ENCODE measurements at regions not wholly inside any gene's neighbourhood (a gene's known extent, or its start where the extent isn't known, plus 50 kb on each side); places are given as distances from the start of the nearest gene placed in this dataset.
"Not testable (repeated sequence)": the region's sequence is repeated elsewhere in the genome, so short reads cannot be mapped to it uniquely, and the experiment has no call there.

- no peaks in the 10 kb centered on the region for H3K9me3 Mint-ChIP-seq
- no peak overlapping the region for H3K27ac Mint-ChIP-seq
- peaks cover 3% of the 10 kb centered on the region for H3K27me3 Mint-ChIP-seq
- H3K4me1 Mint-ChIP-seq = peaks cover 2% of the 10 kb centered on the region
- peak; percentile 52 for DNase-seq
- ChIA-PET CTCF (no interaction called here), POLR2A (no interaction called here)
- no peaks in the 10 kb centered on the region for H3K36me3 Mint-ChIP-seq (ENCODE audit: low read depth)
- H3K4me3 Mint-ChIP-seq = no peak overlapping the region
Observed at GRCh38 chrX:155819966-155820491, 61.1 kb upstream of the VAMP7 start.

GRCh38 chrX:155819525-155819924, 61.6 kb upstream of the VAMP7 start:
- H3K4me1 Mint-ChIP-seq = peaks cover 2% of the 10 kb centered on the region
- POLR2A ChIA-PET = no interaction called here
- peaks cover 3% of the 10 kb centered on the region for H3K27me3 Mint-ChIP-seq
- H3K4me3 Mint-ChIP-seq = no peak overlapping the region
- no peaks in the 10 kb centered on the region for H3K36me3 Mint-ChIP-seq (ENCODE audit: low read depth)
- DNase-seq = no peak
- CTCF ChIA-PET = no interaction called here
- H3K9me3 Mint-ChIP-seq = no peaks in the 10 kb centered on the region
- H3K27ac Mint-ChIP-seq = no peak overlapping the region

GRCh38 chrX:155814391-155814790, 66.8 kb upstream of the VAMP7 start:
- POLR2A ChIA-PET, H3K4me1 Mint-ChIP-seq: not testable (repeated sequence)

GRCh38 chrX:155779831-155780230, 101.3 kb upstream of the VAMP7 start:
- no peaks in the 10 kb centered on the region for H3K36me3 Mint-ChIP-seq (ENCODE audit: low read depth)
- no peaks in the 10 kb centered on the region for H3K27me3 Mint-ChIP-seq
- ChIA-PET POLR2A (no interaction called here), CTCF (no interaction called here)
- no peak overlapping the region for H3K4me3 Mint-ChIP-seq
- H3K9me3 Mint-ChIP-seq = no peaks in the 10 kb centered on the region
- no peak overlapping the region for H3K27ac Mint-ChIP-seq
- H3K4me1 Mint-ChIP-seq = no peaks in the 10 kb centered on the region
- no peak for DNase-seq

More at GRCh38 chrX:155814391-155814790, 66.8 kb upstream of the VAMP7 start:
- CTCF ChIA-PET; H3K4me3 Mint-ChIP-seq; H3K27me3 Mint-ChIP-seq; H3K9me3 Mint-ChIP-seq; H3K36me3 Mint-ChIP-seq (ENCODE audit: low read depth); DNase-seq; H3K27ac Mint-ChIP-seq: not testable (repeated sequence)

GRCh38 chrX:155778844-155779553, 102.1 kb upstream of the VAMP7 start:
- Mint-ChIP-seq H3K9me3 (no peaks in the 10 kb centered on the region), H3K4me3 (no peak overlapping the region), H3K4me1 (no peaks in the 10 kb centered on the region), H3K27me3 (no peaks in the 10 kb centered on the region), H3K27ac (no peak overlapping the region), H3K36me3 (ENCODE audit: low read depth) (no peaks in the 10 kb centered on the region)
- ChIA-PET CTCF (no interaction called here), POLR2A (no interaction called here)
- no peak for DNase-seq

GRCh38 chrX:155774387-155774786, 106.8 kb upstream of the VAMP7 start:
- ChIA-PET CTCF (no interaction called here), POLR2A (no interaction called here)
- no peaks in the 10 kb centered on the region for H3K9me3 Mint-ChIP-seq
- H3K27ac Mint-ChIP-seq = no peak overlapping the region
- H3K4me3 Mint-ChIP-seq = no peak overlapping the region
- peaks cover 2% of the 10 kb centered on the region for H3K27me3 Mint-ChIP-seq
- no peaks in the 10 kb centered on the region for H3K4me1 Mint-ChIP-seq
- no peak for DNase-seq
- no peaks in the 10 kb centered on the region for H3K36me3 Mint-ChIP-seq (ENCODE audit: low read depth)

GRCh38 chrX:155767876-155768769, 113.0 kb upstream of the VAMP7 start:
- CTCF ChIA-PET = no interaction called here
- Mint-ChIP-seq H3K4me1 (peaks cover 9% of the 10 kb centered on the region), H3K4me3 (peak overlapping the region; percentile 71), H3K36me3 (ENCODE audit: low read depth) (no peaks in the 10 kb centered on the region), H3K9me3 (peaks cover 2% of the 10 kb centered on the region), H3K27ac (peak overlapping the region; percentile 42), H3K27me3 (peaks cover 2% of the 10 kb centered on the region)
- POLR2A ChIA-PET = no interaction called here
- no peak for DNase-seq

GRCh38 chrX:155767051-155767875, 113.9 kb upstream of the VAMP7 start:
- ChIA-PET POLR2A (no interaction called here), CTCF (no interaction called here)
- peaks cover 9% of the 10 kb centered on the region for H3K4me1 Mint-ChIP-seq

GRCh38 chrX:155766321-155766720, 114.8 kb upstream of the VAMP7 start:
- no peak for DNase-seq
- Mint-ChIP-seq H3K27me3 (peaks cover 2% of the 10 kb centered on the region), H3K36me3 (ENCODE audit: low read depth) (no peaks in the 10 kb centered on the region), H3K27ac (no peak overlapping the region), H3K9me3 (peaks cover 4% of the 10 kb centered on the region), H3K4me1 (peaks cover 9% of the 10 kb centered on the region), H3K4me3 (no peak overlapping the region)
- CTCF ChIA-PET = no interaction called here
- POLR2A ChIA-PET = no interaction called here

More at GRCh38 chrX:155767051-155767875, 113.9 kb upstream of the VAMP7 start:
- H3K36me3 Mint-ChIP-seq (ENCODE audit: low read depth) = no peaks in the 10 kb centered on the region
- H3K27me3 Mint-ChIP-seq = peaks cover 2% of the 10 kb centered on the region
- H3K27ac Mint-ChIP-seq = peak overlapping the region; percentile 42
- H3K9me3 Mint-ChIP-seq = peaks cover 2% of the 10 kb centered on the region
- peak overlapping the region; percentile 71 for H3K4me3 Mint-ChIP-seq
- DNase-seq = peak; percentile 55

GRCh38 chrX:155761185-155761584, 120.0 kb upstream of the VAMP7 start:
- Mint-ChIP-seq H3K27me3 (no peaks in the 10 kb centered on the region), H3K4me1 (no peaks in the 10 kb centered on the region), H3K36me3 (ENCODE audit: low read depth) (no peaks in the 10 kb centered on the region), H3K4me3 (no peak overlapping the region), H3K27ac (no peak overlapping the region), H3K9me3 (peaks cover 4% of the 10 kb centered on the region)
- DNase-seq = no peak
- ChIA-PET POLR2A (no interaction called here), CTCF (no interaction called here)

- CTCF ChIA-PET = no interaction called here
- DNase-seq = no peak
- Mint-ChIP-seq H3K9me3 (peaks cover 2% of the 10 kb centered on the region), H3K4me3 (no peak overlapping the region), H3K4me1 (no peaks in the 10 kb centered on the region), H3K36me3 (ENCODE audit: low read depth) (no peaks in the 10 kb centered on the region), H3K27ac (no peak overlapping the region), H3K27me3 (no peaks in the 10 kb centered on the region)
- POLR2A ChIA-PET = no interaction called here
Observed at GRCh38 chrX:155757046-155757759, 123.9 kb upstream of the VAMP7 start.

GRCh38 chrX:155755706-155756337, 125.3 kb upstream of the VAMP7 start:
- POLR2A ChIA-PET = no interaction called here
- DNase-seq = no peak
- no peak overlapping the region for H3K4me3 Mint-ChIP-seq

More at GRCh38 chrX:155755706-155756337, 125.3 kb upstream of the VAMP7 start:
- Mint-ChIP-seq H3K9me3 (no peaks in the 10 kb centered on the region), H3K36me3 (ENCODE audit: low read depth) (no peaks in the 10 kb centered on the region), H3K27ac (no peak overlapping the region), H3K4me1 (no peaks in the 10 kb centered on the region), H3K27me3 (no peaks in the 10 kb centered on the region)
- CTCF ChIA-PET = no interaction called here
